HG02973 (cell line): ENCODE measurements at regions not wholly inside any gene's neighbourhood (a gene's known extent, or its start where the extent isn't known, plus 50 kb on each side); places are given as distances from the start of the nearest gene placed in this dataset.
"Not testable (repeated sequence)": the region's sequence is repeated elsewhere in the genome, so short reads cannot be mapped to it uniquely, and the experiment has no call there.

ENCODE experiments used
- ATAC-seq: cut with Tn5 transposase; IDR thresholded peaks from one replicate; pipeline ENCODE4 v1.9.1; 2021; ENCODE audit warnings: moderate library complexity; ENCODE audit not compliant: unreplicated experiment

DNA sequence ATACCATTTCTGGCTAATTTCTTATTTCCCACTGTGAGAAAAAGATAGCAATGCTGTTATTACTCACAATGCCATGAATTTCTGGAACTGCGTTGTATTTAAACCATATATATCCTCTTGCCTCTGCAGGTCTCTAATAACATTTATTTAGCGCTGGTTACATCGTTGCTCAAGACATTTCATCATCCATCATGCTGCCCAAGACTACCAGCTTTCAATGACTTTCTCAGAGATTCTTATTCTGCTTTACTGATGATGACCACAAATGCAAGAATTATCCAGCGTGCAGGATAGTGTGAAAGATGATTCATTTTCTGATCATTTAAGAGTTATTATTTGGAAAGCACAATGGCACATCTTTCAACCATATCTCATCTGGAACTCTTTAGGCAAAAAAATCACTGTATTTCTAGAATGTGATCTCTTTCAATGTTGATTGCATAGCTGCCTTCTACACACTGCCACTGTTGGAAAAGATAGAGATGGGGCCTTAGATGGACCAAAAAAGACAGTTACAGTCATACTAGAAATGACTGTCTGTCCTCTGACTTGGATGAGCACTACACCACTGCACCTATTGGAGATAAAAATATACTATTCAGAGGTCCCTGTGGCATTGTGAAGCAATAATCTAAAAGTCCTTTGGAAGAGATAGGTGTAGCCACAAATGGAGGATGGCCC lies 716.1 kb downstream of the NSUN3 start:
- ATAC-seq, result no peak

DNA sequence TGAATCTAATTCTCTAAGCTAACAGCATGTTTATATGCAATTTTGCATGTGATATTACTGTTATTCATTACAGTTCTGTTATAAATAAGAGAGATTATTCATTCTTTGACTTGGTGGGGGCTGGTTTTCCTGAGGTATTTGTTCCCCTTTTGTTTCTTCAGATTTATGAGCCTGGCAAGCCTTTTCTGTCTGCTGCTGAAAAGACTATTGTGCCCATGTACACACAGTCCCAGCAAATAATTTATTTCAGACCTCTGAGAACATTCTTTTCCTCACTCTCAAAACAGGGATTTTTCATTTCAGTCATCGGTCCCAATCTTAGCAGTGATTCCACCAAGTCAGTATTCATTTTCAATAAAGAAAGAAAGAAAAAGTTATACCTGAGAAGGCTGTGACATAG lies 716.8 kb downstream of the NSUN3 start:
- ATAC-seq, result no peak

DNA sequence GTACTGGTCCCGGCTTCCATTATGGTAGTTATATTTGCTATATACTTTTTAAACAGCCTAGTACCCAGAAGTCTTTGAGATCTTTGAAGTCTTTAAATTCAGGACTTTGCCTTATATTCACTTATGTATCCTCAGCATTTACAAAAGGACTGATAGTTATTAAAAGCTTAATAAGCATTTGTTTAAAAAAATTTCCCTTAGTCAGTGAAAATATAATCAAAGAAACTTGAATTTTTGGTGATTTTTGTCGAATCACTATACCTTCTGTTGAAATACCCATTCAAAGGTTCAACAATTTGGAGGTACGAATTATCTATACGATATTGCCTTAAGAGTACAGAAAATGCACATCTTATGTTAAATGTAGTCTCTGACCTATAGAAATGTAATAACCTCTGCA lies 721.4 kb downstream of the NSUN3 start:
- ATAC-seq, result no peak

DNA sequence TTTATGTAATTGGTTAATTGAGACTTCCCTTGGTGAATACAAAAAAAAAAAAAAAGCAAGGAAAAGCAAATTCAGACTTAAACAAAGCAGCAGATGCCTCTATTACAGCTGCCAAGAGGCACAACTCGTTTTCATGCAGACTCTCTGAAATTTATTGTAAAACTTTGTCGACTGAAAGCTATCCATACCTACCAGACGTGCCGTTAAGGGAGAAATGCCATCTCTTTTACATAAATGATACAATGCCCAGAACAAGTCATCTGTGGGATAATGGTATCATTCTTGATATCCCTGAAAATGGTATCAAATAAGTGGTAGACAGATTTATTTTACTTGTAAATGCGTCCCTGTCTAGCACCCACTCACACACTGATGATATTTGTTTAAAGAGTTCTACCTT lies 724.2 kb downstream of the NSUN3 start:
- no peak for ATAC-seq

DNA sequence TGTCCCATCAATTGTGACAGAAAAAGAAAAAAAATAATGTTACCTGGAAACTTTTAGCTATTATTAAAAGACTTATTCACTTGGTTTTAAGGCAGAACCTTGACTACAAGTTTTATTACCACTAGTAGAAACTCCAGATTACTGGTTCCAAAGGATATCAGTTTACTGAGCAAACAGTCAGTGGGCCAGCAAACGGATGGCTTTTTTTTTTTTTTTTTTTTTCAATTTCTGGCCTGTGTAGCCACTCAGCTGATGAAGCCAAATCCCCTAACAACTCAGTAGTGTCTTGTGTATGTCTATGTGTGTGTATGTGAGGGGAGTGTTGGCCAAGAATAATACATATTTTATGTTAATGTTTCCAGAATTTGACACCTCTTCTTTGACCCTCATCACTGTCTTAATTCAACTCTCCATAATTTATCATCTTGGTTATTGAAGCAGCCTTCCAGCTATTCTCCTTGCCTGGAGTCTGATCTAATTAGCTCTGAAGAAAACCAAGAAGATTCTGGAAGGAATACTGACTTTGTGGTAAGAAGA lies 724.9 kb downstream of the NSUN3 start:
- no peak for ATAC-seq

DNA sequence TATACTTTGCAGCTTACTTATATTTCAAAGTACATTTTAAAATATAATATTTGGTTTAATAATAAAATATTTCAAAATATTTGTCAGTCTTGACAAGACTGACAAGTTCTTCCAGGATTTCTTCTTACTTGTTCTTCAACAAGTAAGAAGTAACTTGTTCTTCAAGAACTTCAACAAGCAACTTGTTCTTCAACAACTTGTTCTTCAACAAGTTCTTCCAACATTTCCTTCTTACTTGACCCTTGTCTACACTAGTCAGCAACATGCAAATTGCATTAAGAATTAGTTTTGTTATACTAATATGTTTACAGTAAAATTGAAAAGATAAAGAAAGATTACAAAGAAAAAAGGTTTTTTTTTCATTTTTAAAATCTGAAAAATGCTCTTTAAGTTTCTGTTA lies 731.7 kb downstream of the NSUN3 start:
- no peak for ATAC-seq

DNA sequence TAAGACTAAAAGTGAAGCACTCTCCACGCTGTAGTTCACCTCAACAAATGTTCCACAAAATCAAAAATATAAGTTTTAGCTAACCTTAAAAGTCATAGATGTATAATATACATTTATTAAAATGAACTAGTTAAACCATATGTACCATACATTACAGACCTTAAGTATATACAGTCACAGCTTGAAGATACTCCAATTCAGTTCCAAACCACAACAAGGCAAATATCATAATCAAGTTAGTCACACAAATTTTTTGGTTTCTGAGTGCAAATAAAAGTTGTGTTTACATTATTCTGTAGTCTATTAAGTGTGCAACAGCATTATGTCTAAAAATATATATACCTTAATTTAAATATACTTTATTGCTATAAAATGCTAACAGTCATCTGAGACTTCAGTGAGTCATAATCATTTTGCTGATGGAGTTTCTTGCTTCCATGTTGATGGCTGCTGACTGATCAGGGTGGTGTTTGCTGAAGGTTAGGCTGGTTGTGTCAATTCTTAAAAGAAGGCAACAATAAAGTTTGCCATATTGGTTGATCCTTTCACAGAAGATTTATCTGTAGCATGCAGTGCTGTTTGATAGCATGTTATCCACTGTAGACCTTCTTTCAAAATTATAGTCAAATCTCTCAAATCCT lies 736.7 kb downstream of the NSUN3 start:
- ATAC-seq, result no peak

DNA sequence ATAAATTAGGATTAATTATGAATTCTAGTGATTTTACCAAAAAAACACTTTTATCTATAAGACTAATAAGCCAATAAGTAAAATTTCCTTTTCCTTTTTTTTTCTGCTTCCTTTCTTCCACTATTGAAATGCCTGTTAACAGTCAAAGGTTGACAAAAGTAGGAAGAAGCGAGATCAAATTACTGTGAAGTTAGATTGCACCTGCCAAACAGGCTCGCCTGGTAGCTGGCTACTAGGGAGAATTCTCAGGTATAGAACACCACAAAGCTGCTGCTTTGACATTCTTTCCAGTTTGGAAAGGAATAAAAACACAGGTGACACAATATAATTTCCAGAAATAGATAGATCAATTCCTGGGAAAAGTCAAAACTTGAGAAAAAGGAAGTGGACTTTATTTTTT lies 749.0 kb downstream of the NSUN3 start:
- no peak for ATAC-seq

DNA sequence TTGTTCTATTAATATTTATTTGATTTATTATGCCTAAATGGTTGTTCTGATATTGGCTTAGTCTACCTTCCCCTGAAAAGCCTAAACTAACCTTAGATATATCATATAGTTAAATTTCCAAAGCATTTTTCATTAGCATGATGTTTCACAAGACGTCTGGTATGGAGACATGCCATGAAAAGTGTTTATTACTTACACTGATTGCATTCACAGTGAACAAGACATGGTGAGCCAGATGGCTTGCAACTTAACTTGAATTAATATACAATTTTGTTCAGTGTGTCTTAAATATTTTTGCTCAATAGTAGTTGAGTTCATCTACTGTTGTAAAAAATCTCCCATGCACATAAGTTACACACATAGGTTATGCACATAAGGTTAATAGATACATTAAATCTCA lies 758.4 kb downstream of the NSUN3 start:
- ATAC-seq, result no peak

DNA sequence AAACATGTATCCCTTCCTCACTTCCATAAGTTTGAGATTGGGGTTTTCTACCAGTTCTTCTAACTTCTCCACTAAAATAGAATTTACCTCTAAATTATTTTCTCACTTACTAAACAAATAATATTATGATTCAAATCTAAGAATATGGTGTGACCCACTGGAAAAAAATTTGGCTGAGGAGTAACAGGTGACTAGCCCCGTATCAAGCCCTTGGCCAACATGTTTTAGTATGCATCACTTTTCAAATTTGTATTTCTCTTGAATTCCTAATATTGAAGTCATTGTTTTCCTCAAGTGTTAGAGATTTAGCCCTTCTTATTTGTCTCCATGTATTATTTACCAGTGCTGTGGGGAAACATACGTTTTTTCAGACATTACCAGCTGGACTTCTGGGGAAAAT lies 759.4 kb downstream of the NSUN3 start:
- ATAC-seq, result no peak

DNA sequence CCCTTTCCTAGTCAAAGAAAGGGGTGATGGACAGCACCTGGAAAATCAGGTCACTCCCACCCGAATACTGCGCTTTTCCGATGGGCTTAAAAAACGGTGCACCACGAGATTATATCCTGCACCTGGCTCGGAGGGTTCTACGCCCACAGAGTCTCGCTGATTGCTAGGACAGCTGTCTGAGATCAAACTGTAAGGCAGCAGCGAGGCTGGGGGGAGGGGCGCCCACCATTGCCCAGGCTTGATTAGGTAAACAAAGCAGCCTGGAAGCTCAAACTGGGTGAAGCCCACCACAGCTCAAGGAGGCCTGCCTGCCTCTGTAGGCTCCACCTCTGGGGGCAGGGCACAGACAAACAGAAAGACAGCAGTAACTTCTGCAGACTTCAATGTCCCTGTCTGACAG lies 783.4 kb downstream of the NSUN3 start:
- ATAC-seq, result not testable (repeated sequence)

DNA sequence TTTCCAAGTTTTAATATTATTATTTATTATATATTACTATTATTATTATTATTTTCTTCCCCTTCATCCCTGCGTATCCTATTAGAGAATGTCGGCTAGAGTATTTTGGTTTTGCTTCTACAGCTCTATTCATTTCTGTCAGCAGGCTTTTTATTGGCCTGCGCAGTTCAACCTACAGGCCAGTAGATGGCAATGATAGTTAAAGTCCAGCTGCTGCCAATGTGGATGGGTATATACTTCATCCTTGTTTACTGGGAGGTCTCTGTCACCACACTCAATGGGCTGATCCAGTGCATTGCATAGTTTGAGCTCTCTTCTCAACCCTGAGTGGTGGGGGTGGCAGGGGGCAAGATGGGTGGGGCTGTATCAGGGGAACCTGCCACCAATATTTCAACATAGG lies 799.8 kb downstream of the NSUN3 start:
- no peak for ATAC-seq

DNA sequence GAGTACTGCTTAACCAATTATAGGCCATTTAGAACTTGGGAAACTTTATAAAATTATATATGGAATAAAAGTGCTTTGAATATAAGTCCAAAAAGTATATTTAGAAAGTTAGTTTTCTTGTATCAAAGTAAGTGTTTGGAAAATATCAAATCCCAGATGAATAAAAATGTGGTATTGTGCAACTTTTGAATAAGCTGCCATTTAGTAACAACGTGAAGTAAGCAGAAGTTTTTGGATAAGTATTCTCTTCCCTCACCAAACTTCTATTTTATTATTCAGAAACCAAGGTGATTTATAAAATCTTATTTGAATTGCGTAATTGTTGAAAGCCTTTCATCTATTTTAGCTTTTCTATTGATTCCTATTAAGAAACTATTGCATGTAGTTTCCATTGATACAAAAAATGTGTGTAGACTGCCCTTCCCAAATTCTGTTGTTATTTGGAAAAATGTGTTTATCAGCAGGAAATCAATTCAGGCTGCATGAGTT lies 806.2 kb downstream of the NSUN3 start:
- no peak for ATAC-seq

DNA sequence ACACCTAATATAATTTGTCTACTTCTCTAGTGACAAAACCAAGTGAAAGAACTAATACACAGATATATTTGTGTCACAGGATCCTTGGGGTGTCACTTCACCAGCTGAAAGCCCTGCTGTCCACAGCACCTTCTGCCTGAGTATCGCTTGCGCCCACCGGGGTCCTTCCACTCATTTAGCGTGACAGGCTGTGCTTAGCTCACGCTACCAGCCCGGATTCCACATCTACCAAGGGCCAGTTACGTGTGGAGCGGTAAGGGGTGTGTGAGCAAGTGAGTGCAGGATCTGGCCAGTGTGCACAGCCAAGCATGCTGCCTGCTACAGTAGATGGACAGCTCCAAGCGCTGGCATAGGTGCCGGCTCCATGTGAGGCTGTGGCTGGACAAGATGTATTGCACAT lies 810.9 kb downstream of the NSUN3 start:
- ATAC-seq, result no peak

DNA sequence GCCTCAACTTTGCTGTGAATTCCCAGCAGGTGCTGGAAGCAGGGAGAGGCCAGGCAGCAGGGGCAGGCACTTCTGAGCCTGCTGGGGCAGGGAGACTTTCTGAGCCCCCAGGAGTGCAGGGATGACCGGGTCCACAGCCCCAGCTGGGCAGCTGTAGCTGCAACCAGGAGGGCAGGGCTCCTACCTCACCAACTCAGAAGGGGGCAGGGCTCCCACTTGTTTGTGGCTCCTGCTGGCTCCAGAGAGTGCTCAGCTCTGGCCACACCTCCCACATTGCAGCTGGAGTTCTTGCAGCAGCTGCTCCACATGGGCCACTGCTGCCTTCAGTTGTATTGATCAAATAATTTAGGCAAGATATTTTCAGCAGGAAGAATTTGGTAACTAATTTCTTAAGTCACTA lies 812.3 kb downstream of the NSUN3 start:
- no peak for ATAC-seq

DNA sequence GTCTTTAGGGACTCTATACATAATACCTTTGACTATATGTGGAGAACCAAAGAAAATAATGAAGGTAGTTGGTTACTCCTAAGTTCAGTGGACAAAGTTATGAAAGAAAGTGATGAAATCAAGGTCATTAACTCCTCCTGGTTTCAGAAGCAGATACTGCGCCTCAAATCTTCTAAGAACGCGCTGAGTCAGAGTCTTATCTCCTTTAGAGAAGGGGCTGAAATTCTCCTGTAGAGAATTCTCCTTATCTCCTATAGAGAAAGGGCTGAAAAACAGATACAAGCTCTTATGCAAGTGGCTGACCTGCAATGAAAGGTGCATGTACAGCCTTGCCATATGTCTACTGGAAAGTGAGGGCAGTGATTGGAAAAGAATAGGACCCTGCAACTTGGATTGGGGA lies 824.2 kb downstream of the NSUN3 start:
- no peak for ATAC-seq

DNA sequence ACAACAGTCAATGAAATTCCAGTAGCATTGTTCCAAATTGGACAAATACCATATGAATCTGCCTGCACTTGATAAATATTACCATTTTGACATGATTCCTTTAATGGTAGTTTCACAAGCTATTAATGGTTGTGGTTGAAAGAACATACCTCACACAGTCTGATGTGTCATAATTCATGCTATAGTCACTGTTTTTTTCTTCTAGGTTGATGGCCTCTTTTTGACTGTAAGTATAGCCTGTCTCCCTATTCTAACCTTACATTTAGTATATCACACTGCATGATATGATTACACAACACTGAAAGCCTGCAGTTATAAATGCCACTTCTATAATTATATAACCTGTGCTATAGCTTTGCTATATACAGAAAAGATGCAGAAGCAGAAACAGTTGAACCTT lies 834.1 kb downstream of the NSUN3 start:
- no peak for ATAC-seq

DNA sequence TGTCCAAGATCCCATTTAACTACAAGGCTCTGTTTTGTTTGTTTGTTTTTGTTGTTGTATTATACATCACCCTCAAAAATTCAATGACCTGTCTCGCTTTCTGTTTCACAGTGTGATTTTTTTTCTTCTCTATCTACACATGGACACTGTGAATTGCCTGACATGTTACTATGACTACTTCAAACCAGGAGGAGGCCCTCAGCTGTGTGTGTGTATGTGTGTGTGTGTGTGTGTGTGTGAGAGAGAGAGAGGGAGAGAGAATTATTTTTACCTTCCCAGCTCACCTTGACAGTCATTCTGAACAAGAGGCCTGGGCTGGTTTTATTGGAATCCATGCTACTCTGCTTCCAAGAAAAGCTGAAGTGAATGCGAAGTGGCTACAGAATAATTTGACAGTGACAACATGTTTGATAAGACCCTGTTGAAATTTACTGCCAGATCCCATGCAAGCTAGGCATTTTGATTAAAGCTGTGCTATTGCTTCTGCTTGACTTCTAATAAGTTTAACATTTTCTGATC lies 841.4 kb downstream of the NSUN3 start:
- ATAC-seq, result no peak

DNA sequence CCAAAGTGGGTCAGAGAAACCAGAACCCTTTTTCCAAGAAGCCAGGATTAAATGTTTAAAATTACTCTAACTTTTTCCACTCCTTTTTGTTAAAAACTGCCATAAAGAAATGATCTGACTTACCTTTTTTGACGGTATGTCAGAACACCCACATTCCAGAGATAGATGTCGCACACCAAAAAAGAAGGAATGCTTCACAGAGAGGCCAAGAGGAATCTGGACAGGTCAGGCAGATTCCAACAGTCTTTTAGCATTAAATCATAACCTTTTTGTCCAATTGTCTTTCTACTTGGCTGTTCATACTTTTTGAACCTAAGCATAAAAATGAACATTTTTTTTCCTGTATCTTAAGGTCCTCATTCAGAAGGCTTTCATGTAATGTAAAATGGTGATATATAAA lies 846.9 kb downstream of the NSUN3 start:
- ATAC-seq, result no peak

DNA sequence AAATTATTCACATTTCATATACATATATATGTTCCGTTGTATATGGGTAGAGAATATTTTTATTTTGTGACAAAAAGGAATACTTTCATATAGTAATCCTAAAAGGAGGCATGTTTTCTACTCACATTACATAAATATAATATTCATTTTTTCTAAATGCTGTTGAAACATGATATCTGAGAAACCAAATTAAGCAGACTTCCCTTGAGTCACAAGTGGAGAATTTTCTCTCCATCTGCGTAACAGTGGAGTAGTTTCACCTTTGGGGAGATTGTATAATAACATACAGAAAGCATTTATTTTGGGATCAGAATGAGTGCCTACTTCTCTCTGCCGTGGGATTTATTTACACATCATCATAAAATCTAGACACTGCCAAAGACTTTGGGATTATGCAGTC lies 849.8 kb downstream of the NSUN3 start:
- no peak for ATAC-seq

DNA sequence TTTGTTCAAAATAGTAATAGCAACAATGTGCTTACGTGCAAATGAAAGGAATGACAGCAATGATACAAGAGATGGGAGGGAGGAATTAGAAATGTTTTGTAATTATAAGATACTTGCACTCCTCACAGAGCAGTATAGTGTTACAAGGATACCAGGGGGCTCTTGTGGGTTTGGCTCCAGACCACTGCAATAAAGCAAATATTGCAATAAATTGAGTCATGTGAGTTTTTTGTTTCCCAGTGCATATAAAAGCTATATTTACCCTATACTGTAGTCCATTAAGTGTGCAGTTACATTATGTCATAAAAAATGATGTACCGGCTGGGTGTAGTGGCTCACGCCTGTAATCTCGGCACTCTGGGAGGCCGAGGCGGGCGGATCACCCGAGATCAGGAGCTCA lies 864.3 kb downstream of the NSUN3 start:
- no peak for ATAC-seq

DNA sequence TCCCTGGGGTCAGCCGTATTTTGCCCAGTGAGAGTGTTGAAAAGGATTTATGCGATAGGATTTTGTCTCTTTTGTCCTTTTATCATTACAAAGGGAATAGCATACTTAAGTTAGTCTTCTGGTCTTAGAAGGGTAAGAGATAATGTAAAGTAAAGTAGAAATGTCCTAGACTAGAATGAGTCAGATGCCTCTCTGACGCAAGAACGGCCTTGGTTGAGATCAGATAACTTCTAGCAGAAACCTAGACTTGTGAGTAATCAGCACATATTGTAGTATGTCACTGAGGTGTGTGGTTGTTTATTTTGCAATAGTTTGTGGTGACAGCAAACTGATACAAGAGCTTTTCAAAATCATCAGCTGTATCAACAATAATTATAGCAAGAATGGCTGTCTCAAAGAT lies 866.1 kb downstream of the NSUN3 start:
- ATAC-seq, result no peak
